Astrocyte (in vitro differentiated cells and primary cell): ENCODE measurements at regions not wholly inside any gene's neighbourhood (a gene's known extent, or its start where the extent isn't known, plus 50 kb on each side); places are given as distances from the start of the nearest gene placed in this dataset.

ENCODE experiments used
- EZH2 ChIP-seq: IDR thresholded peaks from 2 replicates; pipeline ENCODE4 v1.6.1; 2012; ENCODE audit warnings: mild to moderate bottlenecking, low read length, inconsistent platforms; ENCODE audit not compliant: insufficient read depth
- TF ChIP-seq, protein P1 (sequence below): IDR thresholded peaks from 2 replicates; pipeline ENCODE4 v1.5.1; 2011; ENCODE audit warnings: low read depth, mild to moderate bottlenecking, inconsistent platforms, low read length, moderate library complexity; ENCODE audit not compliant: insufficient read depth

DNA sequence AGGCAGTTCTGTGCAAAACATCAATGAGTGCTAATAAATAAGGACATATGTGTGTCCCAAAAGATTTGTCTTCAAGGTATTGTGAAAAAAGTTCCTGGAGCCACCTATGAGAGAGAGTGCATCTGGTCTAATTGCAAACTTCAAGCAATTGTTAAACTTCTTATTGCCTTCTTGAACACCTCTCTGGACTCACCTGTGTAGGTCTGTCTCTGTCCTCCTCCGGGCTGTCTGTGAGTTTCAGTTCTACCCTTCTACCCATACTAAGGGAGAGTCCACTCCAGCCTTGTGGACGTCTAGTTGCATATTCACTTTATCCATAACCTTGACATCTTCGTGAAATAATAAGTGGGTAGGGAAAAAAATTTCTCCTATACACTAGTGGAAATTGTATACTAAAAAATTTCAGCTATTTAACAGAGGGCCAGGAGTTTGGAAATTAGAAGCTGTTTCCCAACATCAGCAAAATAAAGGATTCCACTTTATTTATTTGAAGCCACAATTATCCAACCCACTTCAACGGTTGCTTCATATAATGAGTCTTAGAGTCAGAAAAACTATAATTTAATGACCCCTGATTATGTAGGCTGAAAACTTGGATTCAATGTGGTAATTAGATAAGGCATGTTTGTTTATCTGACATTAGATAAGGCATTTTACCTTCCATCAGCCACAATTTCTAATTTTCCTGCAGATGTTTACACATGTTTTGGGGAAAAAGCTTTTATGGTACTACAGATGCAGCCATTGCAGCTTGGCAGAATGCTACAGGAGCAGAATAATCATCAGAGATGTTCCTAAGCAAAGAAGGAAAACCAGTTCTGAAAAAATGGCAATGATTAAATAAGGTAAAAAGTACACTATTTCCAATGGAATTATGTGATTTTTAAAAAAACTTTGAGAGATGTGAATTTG, 150.8 kb upstream of the FAM3C start:
- TF ChIP-seq, protein P1, sequence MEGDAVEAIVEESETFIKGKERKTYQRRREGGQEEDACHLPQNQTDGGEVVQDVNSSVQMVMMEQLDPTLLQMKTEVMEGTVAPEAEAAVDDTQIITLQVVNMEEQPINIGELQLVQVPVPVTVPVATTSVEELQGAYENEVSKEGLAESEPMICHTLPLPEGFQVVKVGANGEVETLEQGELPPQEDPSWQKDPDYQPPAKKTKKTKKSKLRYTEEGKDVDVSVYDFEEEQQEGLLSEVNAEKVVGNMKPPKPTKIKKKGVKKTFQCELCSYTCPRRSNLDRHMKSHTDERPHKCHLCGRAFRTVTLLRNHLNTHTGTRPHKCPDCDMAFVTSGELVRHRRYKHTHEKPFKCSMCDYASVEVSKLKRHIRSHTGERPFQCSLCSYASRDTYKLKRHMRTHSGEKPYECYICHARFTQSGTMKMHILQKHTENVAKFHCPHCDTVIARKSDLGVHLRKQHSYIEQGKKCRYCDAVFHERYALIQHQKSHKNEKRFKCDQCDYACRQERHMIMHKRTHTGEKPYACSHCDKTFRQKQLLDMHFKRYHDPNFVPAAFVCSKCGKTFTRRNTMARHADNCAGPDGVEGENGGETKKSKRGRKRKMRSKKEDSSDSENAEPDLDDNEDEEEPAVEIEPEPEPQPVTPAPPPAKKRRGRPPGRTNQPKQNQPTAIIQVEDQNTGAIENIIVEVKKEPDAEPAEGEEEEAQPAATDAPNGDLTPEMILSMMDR = no peak
- no peak for TF ChIP-seq EZH2
